GM12878 (cell line): ENCODE measurements at regions not wholly inside any gene's neighbourhood (a gene's known extent, or its start where the extent isn't known, plus 50 kb on each side); places are given as distances from the start of the nearest gene placed in this dataset.

Experiments
- ATAC-seq: fragments of 200-7000 bp; cut with Tn5 transposase; 3 replicates; pipeline ENCODE4 v1.9.1; 2020; ENCODE audit warnings: mild to moderate bottlenecking, moderate library complexity
- BruUV-seq: library from RNA; stranded (reverse); fragments of 400-500 nt; replicated peaks from 2 replicates; lab custom pipeline; 2021; lab: Mats Ljungman, UMichigan
- CTCF ChIA-PET: fragments of 300-600 bp; sonication (Branson Sonifier 250); formaldehyde crosslinking; extraction: SDS; loops from one replicate; lab custom pipeline; 2021; ENCODE audit warnings: inconsistent platforms; lab: Yijun Ruan, JAX
- POLR2A ChIA-PET: fragments of 350-600 bp; formaldehyde crosslinking; extraction: SDS; loops from one replicate; lab custom pipeline; 2021; ENCODE audit warnings: inconsistent platforms; lab: Charles Lee
- RAD21 ChIA-PET: fragments of 300-600 bp; sonication (Branson Sonifier 250); formaldehyde crosslinking; loops from one replicate; lab custom pipeline; 2023; ENCODE audit warnings: antibody characterized with exemption; ENCODE audit not compliant: unreplicated experiment; lab: Charles Lee
- SMC1A ChIA-PET: fragments of 300-600 bp; sonication (Branson Sonifier 250); formaldehyde crosslinking; loops from one replicate; lab custom pipeline; 2023; ENCODE audit not compliant: unreplicated experiment, uncharacterized antibody; lab: Charles Lee
- DNase-seq: peaks from one replicate; pipeline ENCODE4 v3.0.0-alpha.2; 2011; ENCODE audit warnings: low read depth, low spot score
- FAIRE-seq: peaks from 3 replicates; lab custom pipeline; 2011; peaks lifted over from hg19 to GRCh38; lab: Jason Lieb, UNC
- H2AFZ ChIP-seq: 2 replicates; pipeline ENCODE4 v1.6.0; 2011; ENCODE audit warnings: low read depth, low read length, control low read depth; ENCODE audit not compliant: control insufficient read depth
- H3K27ac ChIP-seq: 2 replicates; pipeline ENCODE4 v1.5.1; 2011; ENCODE audit warnings: control low read depth; ENCODE audit not compliant: control insufficient read depth, insufficient read depth
- H3K27me3 ChIP-seq, 2 experiments: replicated peaks in 1 of 2; 2 replicates each; pipeline versions ENCODE4 v1.6.0 to v1.6.1; 2011; ENCODE audit warnings: low read length in 1 of 2; ENCODE audit not compliant: control insufficient read depth in 2 of 2, insufficient read depth in 2 of 2
- H3K36me3 ChIP-seq, 2 experiments: 2 replicates each; pipeline ENCODE4 v1.5.1; 2011; ENCODE audit warnings: low read length in 1 of 2; ENCODE audit not compliant: control insufficient read depth in 2 of 2, insufficient read depth in 2 of 2
- H3K4me1 ChIP-seq: 2 replicates; pipeline ENCODE4 v1.6.1; 2011; ENCODE audit warnings: mild to moderate bottlenecking, low read length, moderate library complexity, mixed read lengths; ENCODE audit not compliant: control insufficient read depth, insufficient read depth
- H3K4me2 ChIP-seq: 2 replicates; pipeline ENCODE4 v1.6.0; 2011; ENCODE audit warnings: control low read depth; ENCODE audit not compliant: control insufficient read depth, insufficient read depth
- H3K4me3 ChIP-seq: fragments of 200-600 bp; sonication (generic); 2 replicates; pipeline ENCODE4 v1.5.1; 2016
- H3K79me2 ChIP-seq: 2 replicates; pipeline ENCODE4 v1.6.0; 2011; ENCODE audit warnings: low read length; ENCODE audit not compliant: control insufficient read depth, insufficient read depth
- H3K9ac ChIP-seq: 2 replicates; pipeline ENCODE4 v1.8.0; 2011; ENCODE audit warnings: low read length, control low read depth, mixed read lengths; ENCODE audit not compliant: control insufficient read depth, insufficient read depth
- H3K9me3 ChIP-seq: replicated peaks from 3 replicates; pipeline ENCODE4 v1.5.1; 2011; ENCODE audit warnings: mild to moderate bottlenecking, low read length; ENCODE audit not compliant: control insufficient read depth, insufficient read depth
- H4K20me1 ChIP-seq: 2 replicates; pipeline ENCODE4 v1.6.0; 2011; ENCODE audit not compliant: control insufficient read depth, insufficient read depth
- CHD2 ChIP-seq: IDR thresholded peaks from 2 replicates; pipeline ENCODE4 v1.6.1; 2011; ENCODE audit warnings: low read depth, low read length, improper control_type of control experiment, borderline replicate concordance
- FOS ChIP-seq: IDR thresholded peaks from 3 replicates; pipeline ENCODE4 v1.6.1; 2011; ENCODE audit warnings: borderline replicate concordance; ENCODE audit not compliant: insufficient read length; ENCODE audit errors: extremely low read depth
- MLLT1 ChIP-seq: fragments of 450-650 bp; IDR thresholded peaks from 2 replicates; pipeline ENCODE4 v1.6.1; 2016; ENCODE audit warnings: mild to moderate bottlenecking
- MYB ChIP-seq: fragments of 150-350 bp; IDR thresholded peaks from 2 replicates; pipeline ENCODE4 v1.6.1; 2014; ENCODE audit warnings: mild to moderate bottlenecking, low read depth, low read length, borderline replicate concordance
- MYC ChIP-seq: IDR thresholded peaks from 2 replicates; pipeline ENCODE4 v1.6.1; 2011; ENCODE audit warnings: mild to moderate bottlenecking, low read length, moderate library complexity, inconsistent platforms; ENCODE audit not compliant: insufficient read depth, insufficient replicate concordance, insufficient read length, severe bottlenecking
- PML ChIP-seq: IDR thresholded peaks from 2 replicates; pipeline ENCODE4 v1.6.1; 2012; ENCODE audit warnings: low read length, inconsistent platforms
- RB1 ChIP-seq: fragments of 450-650 bp; formaldehyde crosslinking; IDR thresholded peaks from 2 replicates; pipeline ENCODE4 v1.6.1; 2017; ENCODE audit warnings: mild to moderate bottlenecking, borderline replicate concordance
- RBBP5 ChIP-seq: fragments of 200-600 bp; sonication (generic); conservative IDR thresholded peaks from 2 replicates; pipeline ENCODE4 v1.6.1; 2016
- SMARCA5 ChIP-seq: fragments of 450-650 bp; IDR thresholded peaks from 2 replicates; pipeline ENCODE4 v1.6.1; 2017; ENCODE audit warnings: mild to moderate bottlenecking
- SREBF2 ChIP-seq: IDR thresholded peaks from 2 replicates; pipeline ENCODE4 v1.6.1; 2012; ENCODE audit warnings: mild to moderate bottlenecking, low read length
- SUZ12 ChIP-seq: fragments of 200-600 bp; sonication (generic); IDR thresholded peaks from one replicate; pipeline ENCODE4 v1.6.1; 2018; ENCODE audit warnings: antibody characterized with exemption, mild to moderate bottlenecking; ENCODE audit not compliant: unreplicated experiment
- TCF12 ChIP-seq: IDR thresholded peaks from 2 replicates; pipeline ENCODE4 v1.6.1; 2011; ENCODE audit warnings: low read depth, mild to moderate bottlenecking, low read length
- ZNF622 ChIP-seq: fragments of 450-650 bp; IDR thresholded peaks from 2 replicates; pipeline ENCODE4 v1.6.1; 2017; ENCODE audit warnings: mild to moderate bottlenecking, inconsistent platforms
- ZNF687 ChIP-seq: fragments of 450-650 bp; IDR thresholded peaks from 2 replicates; pipeline ENCODE4 v1.6.1; 2017; ENCODE audit warnings: mild to moderate bottlenecking, moderate library complexity
- WGBS: methylation state at CpG from one replicate; pipeline ENCODE4 v1.1.6; 2016; ENCODE audit warnings: low lambda C conversion rate; ENCODE audit not compliant: insufficient replicate concordance, insufficient coverage; ENCODE audit errors: missing lambda C conversion rate; 5-methylcytosine and 5-hydroxymethylcytosine counted together
- in situ Hi-C: fragments of 300-500 bp; cut with MboI; formaldehyde crosslinking; loops from 9 replicates; pipeline ENCODE4 v1.14.3; 2018; ENCODE audit warnings: mixed read lengths
- intact Hi-C: fragments of 100-400 bp; cut with micrococcal nuclease; formaldehyde crosslinking; loops from one replicate; pipeline ENCODE4 v1.14.2; 2022; ENCODE audit not compliant: unreplicated experiment

- no peaks in the 10 kb centered on the region for H3K27me3 ChIP-seq
- RAD21 ChIA-PET, result no interaction called here
- in situ Hi-C loops, result no loop called here
- H3K27ac ChIP-seq, result no peak overlapping the region
- H3K36me3 ChIP-seq, result no peaks in the 10 kb centered on the region
- ATAC-seq, result no peak
- no TSS peak for BruUV-seq
- H3K4me2 ChIP-seq, result no peak overlapping the region
- no peak overlapping the region for H3K4me3 ChIP-seq
- no peak for DNase-seq
- CTCF ChIA-PET, result no interaction called here
- 39% methylated on average over 2 of the region's 2 CpGs for WGBS
- H3K79me2 ChIP-seq, result no peaks in the 10 kb centered on the region
- no peaks in the 10 kb centered on the region for H3K4me1 ChIP-seq
- intact Hi-C loops, result no loop called here
- H4K20me1 ChIP-seq, result no peaks in the 10 kb centered on the region
- FAIRE-seq, result no peak
- H3K9me3 ChIP-seq, result no peaks in the 10 kb centered on the region
- TF ChIP-seq ZNF622 (no peak), MYB (no peak), PML (no peak), ZNF687 (no peak), SUZ12 (no peak), CHD2 (no peak), SMARCA5 (no peak), RB1 (no peak), MYC (no peak), FOS (no peak), TCF12 (no peak), RBBP5 (no peak), SREBF2 (no peak), MLLT1 (no peak)
- SMC1A ChIA-PET, result no interaction called here
- H3K9ac ChIP-seq, result no peak overlapping the region
- no peak overlapping the region for H2AFZ ChIP-seq
- POLR2A ChIA-PET, result no interaction called here
These were observed 76.2 kb upstream of the POU3F3 start for GRCh38 chr2:104777721-104778120.
